ENCODE measurements at regions not wholly inside any gene's neighbourhood (a gene's known extent, or its start where the extent isn't known, plus 50 kb on each side); places are given as distances from the start of the nearest gene placed in this dataset.

DNA sequence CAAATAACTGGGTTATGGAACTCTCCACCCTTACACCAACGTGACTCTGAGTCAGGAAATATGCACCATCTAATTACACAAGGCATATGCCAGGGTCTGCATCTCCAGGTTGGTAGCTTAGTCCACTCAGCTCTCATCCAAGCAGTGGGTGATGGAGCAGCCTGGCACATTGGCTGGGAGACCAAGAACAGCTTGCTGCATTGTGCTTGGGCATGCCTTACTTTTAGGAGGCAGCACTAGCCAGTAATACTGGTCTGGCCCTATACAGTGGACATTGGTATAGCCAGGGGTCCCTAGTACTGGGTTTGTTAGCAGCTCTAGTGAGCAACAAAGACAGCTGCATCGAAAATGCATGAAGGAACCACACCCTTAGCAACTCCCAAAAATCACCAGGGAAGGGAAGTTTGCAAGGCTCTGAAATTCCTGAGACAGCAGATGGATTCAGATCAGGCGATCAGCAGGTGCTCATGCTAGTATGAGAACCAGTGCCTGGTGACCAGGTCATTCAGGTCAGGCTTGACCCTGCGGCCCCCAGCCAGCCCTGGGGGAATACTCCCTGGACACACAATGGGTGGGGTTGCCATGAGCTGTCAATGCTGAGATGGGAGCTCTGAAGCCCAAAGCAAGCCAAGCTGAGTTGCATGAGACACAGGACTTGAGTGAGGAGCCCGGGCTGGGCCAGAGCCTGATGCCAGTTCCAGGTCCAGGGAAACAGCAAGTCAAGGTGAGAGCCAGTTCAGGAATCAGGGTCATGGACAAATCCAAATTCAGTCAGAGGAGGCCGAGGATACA lies 217.9 kb upstream of the ZMIZ1 start:
- Histone ChIP-seq H3K4me3 (ENCODE audit: low read depth, low read length) (no peak overlapping the region), H3K27ac (ENCODE audit: low read depth, low read length) (no peak overlapping the region), H3K27me3 (ENCODE audit: control insufficient read depth, insufficient read depth, low read length) (no peaks in the 10 kb centered on the region; the same call in 1 of the 2 replicates), H3K9ac (ENCODE audit: low read depth, low read length) (no peak overlapping the region), H3K36me3 (ENCODE audit: control insufficient read depth, insufficient read depth, low read length) (no peaks in the 10 kb centered on the region), H3K4me1 (ENCODE audit: control insufficient read depth, insufficient read depth, low read length) (no peaks in the 10 kb centered on the region; the same call in 1 of the 2 replicates), H3K9me3 (ENCODE audit: control insufficient read depth, insufficient read depth, low read length) (no peaks in the 10 kb centered on the region)

DNA sequence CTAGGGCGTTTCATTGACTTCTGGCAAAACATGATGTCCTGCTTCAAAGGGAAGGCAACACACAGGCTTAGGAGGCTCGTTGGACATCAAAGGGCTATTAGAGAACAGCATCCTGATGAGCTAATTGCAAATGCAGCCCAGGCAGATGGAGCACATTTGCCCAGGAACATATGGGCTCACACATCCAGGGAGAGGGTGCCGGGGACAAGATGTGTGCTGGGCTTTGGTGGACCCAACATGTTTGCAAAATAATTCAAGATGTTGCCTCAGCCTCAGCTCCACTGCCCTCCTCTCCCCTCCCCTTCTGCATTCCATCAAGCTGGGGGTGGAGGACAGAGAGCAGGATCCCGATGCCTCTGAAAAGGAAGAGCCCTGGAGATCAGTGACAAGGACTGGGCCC lies 217.1 kb upstream of the ZMIZ1 start:
- H3K27me3 ChIP-seq (ENCODE audit: control insufficient read depth, insufficient read depth, low read length), result no peaks in the 10 kb centered on the region
- no peaks in the 10 kb centered on the region for H3K36me3 ChIP-seq (ENCODE audit: control insufficient read depth, insufficient read depth, low read length)
- H3K27ac ChIP-seq (ENCODE audit: low read depth, low read length), result no peak overlapping the region
- no peak overlapping the region for H3K9ac ChIP-seq (ENCODE audit: low read depth, low read length)
- peaks cover 3% of the 10 kb centered on the region; the same call in 1 of the 2 replicates for H3K4me1 ChIP-seq (ENCODE audit: control insufficient read depth, insufficient read depth, low read length)
- no peaks in the 10 kb centered on the region for H3K9me3 ChIP-seq (ENCODE audit: control insufficient read depth, insufficient read depth, low read length)
- H3K4me3 ChIP-seq (ENCODE audit: low read depth, low read length), result no peak overlapping the region

- no peaks in the 10 kb centered on the region for H3K27me3 ChIP-seq (ENCODE audit: control insufficient read depth, insufficient read depth, low read length)
- H3K4me3 ChIP-seq (ENCODE audit: low read depth, low read length), result no peak overlapping the region
Observed at GRCh38 chr10:78852466-78853240, 216.1 kb upstream of the ZMIZ1 start.

GRCh38 chr10:78853864-78854263 lies 214.9 kb upstream of the ZMIZ1 start:
- Histone ChIP-seq H3K4me1 (ENCODE audit: control insufficient read depth, insufficient read depth, low read length) (peaks cover 3% of the 10 kb centered on the region; the same call in 1 of the 2 replicates), H3K27ac (ENCODE audit: low read depth, low read length) (no peak overlapping the region), H3K36me3 (ENCODE audit: control insufficient read depth, insufficient read depth, low read length) (no peaks in the 10 kb centered on the region), H3K4me3 (ENCODE audit: low read depth, low read length) (no peak overlapping the region), H3K27me3 (ENCODE audit: control insufficient read depth, insufficient read depth, low read length) (no peaks in the 10 kb centered on the region), H3K9ac (ENCODE audit: low read depth, low read length) (no peak overlapping the region), H3K9me3 (ENCODE audit: control insufficient read depth, insufficient read depth, low read length) (no peaks in the 10 kb centered on the region)

More at GRCh38 chr10:78852466-78853240, 216.1 kb upstream of the ZMIZ1 start:
- no peaks in the 10 kb centered on the region for H3K9me3 ChIP-seq (ENCODE audit: control insufficient read depth, insufficient read depth, low read length)
- H3K4me1 ChIP-seq (ENCODE audit: control insufficient read depth, insufficient read depth, low read length), result peaks cover 3% of the 10 kb centered on the region; the same call in 1 of the 2 replicates
- no peak overlapping the region for H3K27ac ChIP-seq (ENCODE audit: low read depth, low read length)
- H3K9ac ChIP-seq (ENCODE audit: low read depth, low read length), result no peak overlapping the region
- no peaks in the 10 kb centered on the region for H3K36me3 ChIP-seq (ENCODE audit: control insufficient read depth, insufficient read depth, low read length)

- Histone ChIP-seq H3K9ac (ENCODE audit: low read depth, low read length) (no peak overlapping the region), H3K4me1 (ENCODE audit: control insufficient read depth, insufficient read depth, low read length) (peaks cover 5% of the 10 kb centered on the region; the same call in 1 of the 2 replicates), H3K36me3 (ENCODE audit: control insufficient read depth, insufficient read depth, low read length) (no peaks in the 10 kb centered on the region), H3K4me3 (ENCODE audit: low read depth, low read length) (no peak overlapping the region), H3K27ac (ENCODE audit: low read depth, low read length) (no peak overlapping the region), H3K9me3 (ENCODE audit: control insufficient read depth, insufficient read depth, low read length) (no peaks in the 10 kb centered on the region), H3K27me3 (ENCODE audit: control insufficient read depth, insufficient read depth, low read length) (no peaks in the 10 kb centered on the region)
Observed at GRCh38 chr10:78856421-78856820, 212.3 kb upstream of the ZMIZ1 start.

GRCh38 chr10:78857193-78857592 lies 211.6 kb upstream of the ZMIZ1 start:
- H3K4me3 ChIP-seq (ENCODE audit: low read depth, low read length), result no peak overlapping the region
- peaks cover 5% of the 10 kb centered on the region; the same call in 1 of the 2 replicates for H3K4me1 ChIP-seq (ENCODE audit: control insufficient read depth, insufficient read depth, low read length)
- no peaks in the 10 kb centered on the region for H3K9me3 ChIP-seq (ENCODE audit: control insufficient read depth, insufficient read depth, low read length)
- H3K36me3 ChIP-seq (ENCODE audit: control insufficient read depth, insufficient read depth, low read length), result no peaks in the 10 kb centered on the region
- no peak overlapping the region for H3K27ac ChIP-seq (ENCODE audit: low read depth, low read length)
- H3K27me3 ChIP-seq (ENCODE audit: control insufficient read depth, insufficient read depth, low read length), result no peaks in the 10 kb centered on the region
- no peak overlapping the region for H3K9ac ChIP-seq (ENCODE audit: low read depth, low read length)

DNA sequence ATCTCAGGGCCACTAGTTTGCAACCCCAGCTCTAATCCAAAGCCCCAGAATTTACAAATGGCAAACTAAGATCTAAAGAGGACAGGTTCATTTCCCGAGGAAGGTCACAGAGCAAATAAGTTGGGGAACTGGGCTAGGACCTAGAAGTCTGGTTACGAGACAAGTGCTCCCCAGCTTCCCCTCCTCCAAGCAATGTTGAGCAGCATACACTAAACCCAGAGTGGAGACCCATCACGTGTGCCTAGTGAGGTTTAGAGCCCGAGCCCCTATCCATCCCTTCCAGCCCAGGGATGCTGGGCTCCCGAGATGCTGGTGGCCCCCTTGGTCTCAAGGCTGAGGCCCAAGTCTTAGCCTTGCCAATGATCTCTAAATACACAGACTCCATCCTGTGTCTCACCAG lies 209.5 kb upstream of the ZMIZ1 start:
- Histone ChIP-seq H3K4me3 (ENCODE audit: low read depth, low read length) (no peak overlapping the region), H3K27ac (ENCODE audit: low read depth, low read length) (no peak overlapping the region), H3K27me3 (ENCODE audit: control insufficient read depth, insufficient read depth, low read length) (no peaks in the 10 kb centered on the region), H3K9ac (ENCODE audit: low read depth, low read length) (no peak overlapping the region), H3K9me3 (ENCODE audit: control insufficient read depth, insufficient read depth, low read length) (no peaks in the 10 kb centered on the region), H3K36me3 (ENCODE audit: control insufficient read depth, insufficient read depth, low read length) (no peaks in the 10 kb centered on the region), H3K4me1 (ENCODE audit: control insufficient read depth, insufficient read depth, low read length) (peaks cover 5% of the 10 kb centered on the region; the same call in 1 of the 2 replicates)

DNA sequence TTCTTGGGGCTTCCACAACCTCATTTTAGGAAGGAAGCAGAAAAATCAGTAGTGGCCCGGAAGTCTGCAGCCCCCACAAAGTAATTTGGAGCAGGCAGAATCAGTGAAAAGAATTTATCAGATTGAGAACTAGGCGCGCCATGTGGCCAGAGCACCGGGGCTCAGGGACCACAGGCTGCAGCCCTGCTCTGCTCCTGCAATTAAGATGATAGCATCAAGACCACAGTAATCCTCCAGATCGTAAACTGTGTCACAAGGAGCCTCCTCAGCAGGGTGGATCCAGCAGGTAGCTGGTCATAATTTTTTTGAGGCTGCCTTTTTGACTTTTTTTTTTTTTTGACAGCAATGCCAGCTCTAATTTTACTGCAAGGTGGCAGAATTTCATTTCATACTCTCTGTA lies 209.0 kb upstream of the ZMIZ1 start:
- Histone ChIP-seq H3K27ac (ENCODE audit: low read depth, low read length) (no peak overlapping the region), H3K4me3 (ENCODE audit: low read depth, low read length) (no peak overlapping the region), H3K9ac (ENCODE audit: low read depth, low read length) (no peak overlapping the region), H3K9me3 (ENCODE audit: control insufficient read depth, insufficient read depth, low read length) (no peaks in the 10 kb centered on the region), H3K36me3 (ENCODE audit: control insufficient read depth, insufficient read depth, low read length) (no peaks in the 10 kb centered on the region), H3K4me1 (ENCODE audit: control insufficient read depth, insufficient read depth, low read length) (peaks cover 5% of the 10 kb centered on the region; the same call in 1 of the 2 replicates), H3K27me3 (ENCODE audit: control insufficient read depth, insufficient read depth, low read length) (no peaks in the 10 kb centered on the region)

DNA sequence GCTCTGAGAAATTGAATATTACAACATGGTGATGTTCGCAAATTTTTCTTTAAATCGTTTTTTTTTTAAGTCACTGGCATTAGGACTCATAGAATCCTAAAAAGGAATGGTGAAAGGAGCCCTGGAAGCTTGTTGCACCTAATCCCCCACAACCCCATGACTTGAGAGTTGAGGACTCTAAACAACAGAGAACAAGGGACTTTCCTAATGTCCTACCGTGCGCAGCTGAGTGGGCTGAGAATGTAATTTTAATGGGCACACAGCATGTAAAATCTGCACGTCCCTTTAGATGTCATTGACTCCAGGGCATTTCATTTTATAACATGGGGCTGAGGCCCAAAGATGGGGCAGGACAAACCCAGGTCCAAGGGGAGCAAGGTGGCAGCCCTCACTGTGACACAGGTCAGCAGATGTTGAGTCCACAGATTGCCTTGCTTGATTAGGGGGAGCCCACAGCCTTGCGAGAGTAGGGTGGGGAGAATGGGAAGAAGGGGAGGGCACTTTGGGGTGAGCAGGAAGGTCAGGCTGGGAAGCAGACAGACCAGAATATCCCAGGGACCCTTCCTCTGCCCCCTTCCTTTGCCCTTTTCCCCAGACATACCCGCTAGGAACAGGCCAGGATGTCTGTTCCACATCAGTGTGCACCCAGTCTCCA lies 208.4 kb upstream of the ZMIZ1 start:
- Histone ChIP-seq H3K27me3 (ENCODE audit: control insufficient read depth, insufficient read depth, low read length) (no peaks in the 10 kb centered on the region), H3K9ac (ENCODE audit: low read depth, low read length) (no peak overlapping the region), H3K4me3 (ENCODE audit: low read depth, low read length) (no peak overlapping the region), H3K36me3 (ENCODE audit: control insufficient read depth, insufficient read depth, low read length) (no peaks in the 10 kb centered on the region), H3K9me3 (ENCODE audit: control insufficient read depth, insufficient read depth, low read length) (no peaks in the 10 kb centered on the region), H3K4me1 (ENCODE audit: control insufficient read depth, insufficient read depth, low read length) (peaks cover 5% of the 10 kb centered on the region; the same call in 1 of the 2 replicates), H3K27ac (ENCODE audit: low read depth, low read length) (no peak overlapping the region)

DNA sequence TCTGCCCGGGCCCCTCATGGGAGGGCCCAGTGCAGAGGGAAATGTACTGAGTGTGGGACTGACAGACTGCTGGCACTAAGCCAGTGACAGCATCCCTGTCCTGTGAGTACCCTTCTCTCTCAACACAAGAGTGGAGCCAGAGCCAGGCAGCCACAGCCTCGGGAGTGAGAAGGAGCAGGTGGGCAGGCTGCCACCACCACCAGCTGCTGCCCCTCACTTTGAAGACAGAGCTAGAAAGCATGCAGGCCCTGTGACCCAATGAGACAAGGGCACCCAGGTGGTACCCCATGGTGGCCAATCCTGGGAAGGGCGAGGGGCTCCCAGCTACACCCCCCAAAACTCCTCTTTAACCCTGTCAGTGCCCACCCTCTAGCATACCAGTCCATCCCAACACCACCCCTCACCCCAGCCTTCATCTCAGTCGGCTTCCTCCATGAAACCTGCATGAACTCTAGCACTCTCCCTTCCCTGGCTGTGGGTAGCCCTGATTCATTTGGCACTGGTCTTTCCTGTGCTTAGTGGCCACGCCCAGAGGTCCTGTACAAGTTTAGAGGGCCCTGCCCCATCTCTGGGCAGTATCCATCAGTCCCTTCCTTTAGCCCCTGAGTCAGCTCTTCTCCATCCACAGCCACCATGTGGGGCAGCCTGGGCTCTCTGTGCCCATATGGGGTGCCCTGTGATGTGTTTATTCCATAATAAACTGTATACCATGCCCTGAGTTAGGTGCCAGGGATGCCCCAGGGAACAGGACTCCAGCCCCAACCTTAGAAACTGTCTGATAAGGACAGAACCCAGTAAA lies 207.0 kb upstream of the ZMIZ1 start:
- no peak overlapping the region for H3K27ac ChIP-seq (ENCODE audit: low read depth, low read length)
- H3K36me3 ChIP-seq (ENCODE audit: control insufficient read depth, insufficient read depth, low read length), result no peaks in the 10 kb centered on the region
- H3K27me3 ChIP-seq (ENCODE audit: control insufficient read depth, insufficient read depth, low read length), result no peaks in the 10 kb centered on the region

More for the DNA sequence above, 207.0 kb upstream of the ZMIZ1 start:
- Histone ChIP-seq H3K4me1 (ENCODE audit: control insufficient read depth, insufficient read depth, low read length) (0 out of 2 replicates have a peak, but pooled peaks cover 2% of the 10 kb centered on the region), H3K9ac (ENCODE audit: low read depth, low read length) (no peak overlapping the region), H3K4me3 (ENCODE audit: low read depth, low read length) (no peak overlapping the region), H3K9me3 (ENCODE audit: control insufficient read depth, insufficient read depth, low read length) (no peaks in the 10 kb centered on the region)
